ENCODE measurements at regions not wholly inside any gene's neighbourhood (a gene's known extent, or its start where the extent isn't known, plus 50 kb on each side); places are given as distances from the start of the nearest gene placed in this dataset.
A peak's percentile ranks its signal among the peaks of the same experiment; 100 is the strongest.

DNA sequence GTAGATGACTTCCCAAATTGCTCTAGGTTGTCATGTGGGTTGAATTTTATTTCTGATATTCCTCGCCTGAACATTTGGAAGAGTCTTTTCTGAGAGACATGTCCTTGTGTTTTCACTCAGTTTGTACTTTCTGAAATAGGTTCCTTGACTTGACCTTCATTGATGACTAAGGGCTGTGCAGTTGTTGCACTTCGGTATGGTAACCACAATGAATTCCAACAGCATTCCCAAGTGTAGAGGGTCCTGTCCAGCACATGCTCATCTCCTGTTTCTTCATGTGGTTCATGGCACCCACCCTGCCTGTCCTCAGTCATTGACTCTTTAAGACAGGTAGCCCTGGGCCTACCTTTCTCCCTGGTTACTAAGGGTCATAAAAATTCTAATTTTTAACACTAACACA is 527.8 kb downstream of the MTRR start:
- FAIRE-seq: no peak

DNA sequence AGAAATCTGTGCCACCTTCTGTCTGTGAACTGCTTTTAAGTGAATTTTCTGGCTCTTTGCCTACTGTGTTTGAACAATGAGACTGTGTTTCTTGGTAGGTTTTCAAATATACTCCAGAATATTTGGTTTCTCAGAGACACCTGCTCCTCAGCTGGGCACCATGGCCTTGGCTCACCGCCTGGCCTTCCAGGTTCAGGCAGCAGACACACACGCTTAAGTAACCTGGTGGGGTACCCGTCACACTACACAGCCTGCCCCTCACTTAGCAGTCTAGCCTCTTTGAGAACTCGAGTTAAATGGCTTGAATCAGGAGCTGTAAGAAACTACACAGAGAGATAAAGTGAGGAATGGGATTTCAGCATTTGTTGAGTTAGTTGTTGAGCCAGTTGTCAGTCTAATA is 530.5 kb downstream of the MTRR start:
- no peak for FAIRE-seq

DNA sequence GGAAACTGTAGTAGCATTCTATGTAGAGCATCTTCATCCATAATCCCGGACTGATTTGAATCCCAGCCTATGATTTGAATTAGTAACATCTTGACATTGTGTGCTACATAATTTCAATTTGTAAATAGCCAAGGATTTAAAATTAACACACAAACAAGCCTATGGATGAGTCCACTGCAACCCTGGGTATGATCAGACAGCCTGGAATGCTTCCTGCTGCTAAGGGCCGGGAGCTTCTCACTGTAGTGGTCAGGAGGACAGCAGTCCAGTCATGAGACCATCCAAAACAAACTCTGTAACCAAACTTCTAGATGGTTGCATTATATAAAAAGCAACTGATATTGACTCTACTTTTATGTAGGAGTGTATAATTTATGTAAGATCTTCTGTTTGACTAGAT is 539.3 kb downstream of the MTRR start:
- no peak for FAIRE-seq

DNA sequence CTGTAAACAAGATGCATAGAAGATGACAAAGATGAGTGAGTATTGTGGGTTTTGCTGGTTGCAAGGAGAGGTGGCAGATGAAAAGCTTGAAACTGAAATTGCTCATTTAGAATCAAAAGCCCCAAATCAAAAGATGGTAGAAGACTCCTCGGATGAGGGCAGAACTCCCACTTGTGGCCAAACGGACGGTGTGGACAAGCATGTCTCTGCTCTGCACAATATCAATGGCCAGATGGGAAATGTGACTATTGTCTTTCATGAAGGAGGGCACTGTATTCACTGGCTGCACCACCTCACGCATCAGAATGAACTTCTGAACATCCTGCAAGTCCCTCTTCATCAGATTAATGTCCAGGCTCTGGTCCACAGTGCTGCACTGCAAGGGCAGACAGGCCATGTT is 541.7 kb downstream of the MTRR start:
- no peak for FAIRE-seq

DNA sequence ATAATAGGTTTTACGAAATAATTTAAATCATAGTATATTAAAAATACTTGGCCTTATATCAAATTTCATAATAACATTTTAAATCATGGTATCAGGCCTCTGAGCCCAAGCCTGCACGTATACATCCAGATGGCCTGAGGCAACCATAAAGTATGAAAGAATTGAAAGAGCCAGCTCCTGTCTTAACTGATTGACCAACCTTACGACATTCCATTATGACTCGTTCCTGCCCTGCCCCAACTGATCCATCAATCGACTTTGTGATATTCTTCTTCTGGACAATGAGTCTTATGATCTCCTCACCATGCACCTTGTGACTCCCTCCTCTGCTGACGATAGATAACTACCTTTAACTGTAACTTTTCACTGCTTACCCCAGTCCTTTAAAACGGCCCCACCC is 545.0 kb downstream of the MTRR start:
- FAIRE-seq: no peak

DNA sequence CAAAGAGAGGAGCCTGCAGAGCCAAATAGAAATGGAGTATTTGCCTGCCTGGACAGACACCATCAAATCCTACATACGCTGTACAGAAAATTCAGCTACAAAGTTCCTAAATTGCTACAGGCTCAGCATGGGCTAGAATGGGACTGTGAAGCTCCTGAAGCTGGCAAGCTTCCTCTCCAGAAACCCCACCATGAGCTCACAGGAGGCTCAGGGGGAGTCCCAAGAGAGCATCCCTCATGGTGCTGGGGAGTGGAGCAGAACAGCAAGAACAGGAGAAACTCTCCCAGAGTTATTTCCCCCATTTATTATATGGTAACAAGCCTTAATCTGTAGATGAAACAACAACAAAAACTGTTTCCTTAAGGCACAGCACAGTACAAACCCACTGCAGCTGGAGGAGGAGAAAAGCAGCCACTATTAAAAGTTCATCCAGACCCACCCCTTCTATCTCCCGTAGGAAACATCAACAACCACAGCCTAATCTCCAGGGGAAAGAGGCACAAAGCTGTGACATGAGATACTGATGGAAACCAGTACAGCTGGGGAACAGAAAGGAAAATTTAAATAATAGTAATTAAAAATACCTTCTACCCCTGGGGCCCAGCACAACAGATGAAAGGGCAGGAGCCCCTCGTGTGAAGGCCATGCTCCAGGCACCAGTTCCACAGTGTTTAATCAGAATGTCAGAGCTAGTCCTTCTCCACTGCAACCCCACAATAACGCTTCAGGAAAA is 548.5 kb downstream of the MTRR start:
- FAIRE-seq: no peak

DNA sequence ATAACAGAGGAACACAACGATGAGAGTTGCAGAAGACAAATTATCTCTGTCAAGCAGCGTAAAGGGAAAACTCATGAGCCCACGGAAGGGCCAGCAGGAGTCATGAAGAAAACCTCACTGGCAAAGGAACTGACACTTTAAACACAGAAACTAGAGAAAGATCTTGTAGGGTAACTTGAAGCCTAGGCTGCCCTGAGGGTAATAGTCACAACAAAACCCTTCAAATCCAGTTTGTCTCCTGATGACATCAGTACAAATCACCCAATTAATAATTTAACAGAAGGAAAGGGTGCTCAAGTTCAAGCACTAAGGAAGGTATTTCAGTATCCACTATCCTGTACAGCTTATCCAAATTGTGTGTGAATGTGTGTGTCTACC is 549.1 kb downstream of the MTRR start:
- FAIRE-seq: no peak

DNA sequence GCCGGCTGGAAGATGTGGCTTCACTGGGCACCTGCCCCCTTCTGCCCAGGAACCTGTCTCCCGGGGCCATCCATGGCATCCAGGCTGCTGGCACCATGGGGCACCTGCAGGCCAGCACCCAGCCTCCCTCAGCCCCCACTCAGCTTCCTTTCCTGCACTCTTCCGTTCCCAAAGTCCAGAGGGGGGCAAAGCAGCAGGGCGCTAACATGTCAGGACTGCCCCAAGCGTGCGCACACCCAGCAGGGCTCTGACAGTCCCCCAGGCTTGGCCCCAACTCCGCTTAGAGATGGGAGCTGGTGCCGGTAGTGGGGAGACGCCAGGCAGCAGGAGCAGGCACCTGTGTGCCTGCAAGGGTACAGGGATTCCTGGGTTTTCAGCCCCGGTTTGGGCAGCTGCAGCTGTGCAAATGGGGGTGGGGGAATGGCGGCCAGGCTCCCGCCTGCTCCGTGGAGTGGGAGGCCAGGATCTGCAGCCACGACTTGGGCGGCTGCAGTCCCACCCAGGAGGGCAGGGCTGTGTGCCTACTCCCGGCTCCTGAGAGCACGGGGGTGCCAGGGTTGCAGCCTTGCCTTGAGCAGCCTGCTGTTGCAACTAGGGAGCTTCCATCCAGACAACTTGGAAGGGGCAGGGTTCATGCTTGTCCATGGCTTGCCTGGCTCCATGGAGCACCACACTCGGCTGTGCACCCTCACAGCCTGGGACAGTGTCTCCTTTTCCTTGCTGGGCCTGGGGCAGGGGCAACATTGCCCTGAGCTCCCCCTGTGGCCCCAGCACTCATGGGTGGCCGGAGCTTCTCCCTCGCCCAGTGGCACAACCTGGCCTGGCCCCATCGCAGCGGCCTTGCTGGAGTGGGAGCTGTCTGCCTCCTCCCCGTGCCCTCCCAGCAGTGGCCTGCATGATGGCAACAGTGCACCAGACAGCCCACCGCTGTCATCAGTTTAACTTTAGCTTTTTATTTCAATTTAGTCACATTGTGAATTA is 561.1 kb downstream of the MTRR start:
- FAIRE-seq: no peak

DNA sequence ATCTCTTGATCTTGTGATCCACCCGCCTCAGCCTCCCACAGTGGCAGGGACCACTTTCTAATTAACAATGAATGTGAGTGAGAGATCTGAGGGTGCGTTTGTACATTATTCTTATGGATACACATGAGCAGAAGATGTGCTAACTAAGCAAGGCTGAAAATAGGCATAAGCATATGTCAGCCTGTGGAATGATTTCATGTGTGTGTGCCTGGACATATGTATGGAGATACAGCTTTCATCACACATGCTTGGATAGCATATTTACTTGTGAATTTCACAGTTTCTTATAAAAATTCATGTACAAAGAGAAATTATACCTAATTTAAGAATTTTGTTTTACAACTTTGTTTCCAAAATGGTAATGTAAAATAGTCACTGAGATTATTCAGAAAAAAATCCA is 565.6 kb downstream of the MTRR start:
- no peak for FAIRE-seq

DNA sequence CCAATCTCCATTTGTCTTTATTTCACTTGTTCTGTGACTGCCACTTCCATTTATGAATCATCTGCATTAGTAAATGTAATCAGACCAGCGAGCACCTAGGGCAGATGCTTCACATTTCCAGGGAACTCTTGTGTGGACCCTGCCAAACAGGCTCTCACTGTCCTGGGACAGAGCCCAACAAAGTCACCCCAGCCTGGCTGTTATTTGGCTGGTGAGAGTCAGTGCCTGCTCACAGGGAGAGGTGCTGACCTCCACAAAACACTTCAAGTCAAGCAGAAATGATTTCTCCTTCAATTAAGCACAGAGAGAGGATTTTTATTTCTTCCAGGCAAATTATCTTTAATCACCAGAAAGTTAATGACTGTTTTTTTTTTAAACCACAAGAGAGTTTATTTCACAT is 568.0 kb downstream of the MTRR start:
- no peak for FAIRE-seq

DNA sequence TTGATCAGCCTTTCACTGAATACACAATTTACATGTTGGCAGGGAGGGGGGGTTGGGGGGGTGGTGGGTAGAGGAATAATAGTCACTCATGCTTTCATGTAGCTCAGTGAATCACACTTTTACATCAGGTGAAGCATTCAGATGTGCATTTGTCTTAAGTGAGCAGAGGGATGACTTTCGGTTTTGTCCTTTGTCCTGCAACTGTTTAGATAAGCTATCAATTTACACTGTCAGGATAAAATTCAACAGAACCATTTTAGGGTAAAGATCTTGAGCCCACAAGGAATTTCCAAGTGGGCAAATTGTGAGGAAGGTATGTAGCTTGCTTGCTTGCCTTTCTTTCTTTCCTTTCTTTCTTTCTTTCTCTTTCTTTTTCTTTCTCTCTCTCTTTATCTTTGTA is 576.2 kb downstream of the MTRR start:
- no peak for FAIRE-seq

DNA sequence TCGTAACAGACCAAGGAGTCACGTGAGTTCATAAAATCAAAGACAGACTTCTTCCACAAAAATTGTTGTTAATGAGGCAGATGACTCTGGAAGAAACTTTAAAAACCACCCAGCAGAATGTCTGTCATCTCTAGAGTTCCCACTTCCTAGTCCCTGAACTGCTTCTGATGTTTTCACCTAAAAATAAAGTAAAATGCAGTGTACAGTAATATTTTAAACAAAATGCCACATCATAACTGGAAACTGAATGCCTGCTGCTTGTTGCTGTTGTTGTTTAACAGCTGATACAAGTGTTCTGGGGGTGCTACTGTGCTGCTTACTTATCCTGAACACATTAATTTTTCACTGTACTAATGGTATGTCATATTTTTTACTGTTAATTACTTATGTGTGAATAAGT is 577.2 kb downstream of the MTRR start:
- FAIRE-seq: no peak

DNA sequence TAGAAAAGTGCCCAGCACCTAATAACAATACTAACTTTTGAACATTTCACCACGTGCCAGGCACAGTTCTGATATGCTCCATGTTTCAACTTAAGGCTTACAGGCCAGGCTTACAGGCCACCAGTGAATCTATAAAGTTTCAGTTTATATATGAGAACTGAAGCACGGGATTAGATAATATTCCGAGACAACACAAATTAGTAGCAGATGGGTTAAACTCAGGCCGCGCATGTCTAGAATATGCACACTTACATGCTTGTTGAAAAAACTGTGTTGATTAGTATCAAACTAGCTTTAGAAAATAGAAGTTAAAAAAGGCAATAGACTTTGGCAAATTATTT is 587.9 kb downstream of the MTRR start:
- no peak for FAIRE-seq

DNA sequence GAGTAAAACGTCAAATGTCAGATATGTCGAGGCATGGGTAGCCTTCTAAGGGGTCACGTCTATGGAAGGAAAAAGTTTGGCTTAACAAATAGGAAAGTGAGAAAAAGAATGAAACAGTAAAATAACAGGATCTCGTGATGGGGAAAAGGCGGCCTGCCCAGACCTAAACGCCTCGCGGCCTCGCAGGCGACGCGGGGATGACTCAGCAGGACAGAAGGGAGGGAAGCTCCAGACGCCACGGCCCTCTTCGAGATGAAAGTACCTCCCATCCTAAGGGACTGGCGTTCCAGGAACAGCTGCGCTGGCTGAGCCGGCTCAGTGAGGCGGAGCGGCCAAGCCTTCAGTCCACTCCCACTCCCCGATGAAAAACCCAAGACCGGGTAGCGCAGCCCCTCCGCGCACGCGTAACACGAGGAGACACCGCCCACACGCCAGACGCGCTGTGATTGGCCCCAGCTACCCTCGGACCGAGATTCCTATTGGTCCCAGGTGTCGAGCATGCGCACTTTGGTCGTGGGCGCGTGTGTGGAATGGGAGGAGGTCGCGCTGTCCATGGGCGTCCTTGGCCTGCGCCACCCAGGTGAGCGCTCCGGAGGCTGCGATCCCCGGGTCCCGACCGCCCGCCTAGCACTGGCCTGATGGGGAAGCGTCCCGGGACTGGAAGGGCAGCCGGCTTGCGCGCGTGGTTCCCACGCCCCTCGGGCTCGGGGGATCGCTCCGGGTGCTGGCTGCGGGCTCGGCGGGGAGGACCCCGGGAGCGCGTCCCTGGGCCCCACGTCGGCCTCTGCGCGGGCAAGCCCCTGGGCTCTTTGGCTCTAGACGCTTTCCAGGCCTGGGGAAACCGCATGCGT is 588.5 kb downstream of the MTRR start:
- peak; percentile 97 for FAIRE-seq

DNA sequence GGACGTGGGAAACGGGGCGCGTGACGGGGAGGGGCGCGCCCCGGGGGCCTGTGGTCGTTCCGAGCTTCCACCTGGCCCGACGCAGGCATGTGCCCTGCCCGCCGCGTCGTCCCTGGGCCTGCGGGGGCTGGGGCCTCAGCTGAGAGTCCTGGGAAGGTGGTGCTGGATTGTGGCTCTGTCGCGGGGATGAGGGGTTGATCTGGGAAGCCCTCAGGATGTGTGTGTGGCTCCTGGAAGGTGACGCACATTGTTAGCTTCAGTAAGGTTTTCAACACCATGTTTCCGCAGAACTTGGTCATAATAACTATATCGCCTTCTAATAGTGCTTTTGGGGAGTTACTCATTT is 589.1 kb downstream of the MTRR start:
- no peak for FAIRE-seq

DNA sequence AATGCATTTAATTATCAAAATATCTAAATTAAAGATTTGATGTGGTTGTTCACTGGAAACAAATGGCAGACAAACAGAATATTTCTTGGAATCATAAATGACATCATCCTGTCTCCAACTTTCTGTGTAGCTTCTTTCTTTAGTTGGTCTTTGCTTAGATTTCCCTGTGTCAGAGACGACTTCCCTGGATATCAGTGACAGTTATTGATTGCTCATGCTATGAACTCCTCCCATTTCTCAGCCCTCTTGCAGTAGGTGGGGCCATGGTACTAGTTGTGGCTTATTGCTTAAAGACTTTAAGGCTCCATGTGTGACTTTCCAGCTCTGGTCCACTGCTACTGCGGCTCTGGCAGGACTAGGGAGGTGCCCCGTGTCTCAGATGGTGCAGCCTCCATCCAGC is 592.6 kb downstream of the MTRR start:
- no peak for FAIRE-seq

DNA sequence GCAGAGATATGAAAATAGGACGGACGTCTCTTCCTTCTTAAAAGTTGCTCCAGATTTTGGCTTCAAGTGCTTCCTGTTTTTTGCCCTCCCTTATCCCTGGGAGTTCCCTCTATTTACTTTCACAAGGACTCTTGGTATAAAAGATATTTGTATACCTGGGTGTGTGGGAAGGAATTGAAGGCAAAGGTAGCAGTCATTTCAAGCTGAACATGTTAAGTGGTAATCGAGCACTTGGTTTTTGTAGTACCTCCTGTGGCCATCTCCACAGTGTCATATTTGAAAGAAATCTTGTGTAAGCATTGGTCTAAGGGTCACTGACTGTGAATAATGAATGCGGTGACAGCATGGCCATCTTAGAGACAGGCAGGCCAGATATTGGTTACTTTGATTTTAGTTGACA is 593.6 kb downstream of the MTRR start:
- FAIRE-seq: no peak

DNA sequence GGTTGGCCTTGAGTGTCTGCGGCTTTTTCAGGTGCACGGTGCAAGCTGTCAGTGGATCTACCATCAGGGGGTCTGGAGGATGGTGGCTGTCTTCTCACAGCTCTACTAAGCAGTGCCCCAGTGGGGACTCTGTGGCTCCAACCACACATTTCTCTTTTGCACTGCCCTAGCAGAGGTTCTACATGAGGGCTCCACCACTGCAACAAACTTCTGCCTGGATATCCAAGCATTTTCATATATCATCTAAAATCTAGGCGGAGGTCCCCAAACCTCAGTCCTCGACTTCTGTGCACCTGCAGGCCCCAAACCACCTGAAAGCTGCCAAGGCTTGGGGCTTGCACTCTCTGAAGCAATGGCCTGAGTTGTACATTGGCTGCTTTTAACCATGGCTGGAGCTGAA is 601.5 kb downstream of the MTRR start:
- no peak for FAIRE-seq

DNA sequence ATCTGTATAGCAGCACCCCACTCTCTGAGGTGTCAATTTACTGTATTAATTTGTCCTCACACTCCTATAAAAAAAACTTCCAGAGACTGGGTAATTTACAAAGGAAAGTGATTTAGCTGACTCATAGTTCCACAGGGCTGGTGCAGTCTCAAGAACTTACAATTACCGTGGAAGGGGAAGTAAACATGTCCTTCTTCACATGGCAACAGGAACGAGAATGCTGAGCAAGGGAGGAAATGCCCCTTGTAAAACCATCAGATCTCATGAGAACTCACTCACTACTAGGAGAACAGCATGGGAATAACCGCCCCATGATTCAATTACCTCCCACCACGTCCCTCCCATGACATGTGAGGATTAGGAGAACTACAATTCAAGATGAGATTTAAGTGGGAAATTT is 602.6 kb downstream of the MTRR start:
- FAIRE-seq: no peak

DNA sequence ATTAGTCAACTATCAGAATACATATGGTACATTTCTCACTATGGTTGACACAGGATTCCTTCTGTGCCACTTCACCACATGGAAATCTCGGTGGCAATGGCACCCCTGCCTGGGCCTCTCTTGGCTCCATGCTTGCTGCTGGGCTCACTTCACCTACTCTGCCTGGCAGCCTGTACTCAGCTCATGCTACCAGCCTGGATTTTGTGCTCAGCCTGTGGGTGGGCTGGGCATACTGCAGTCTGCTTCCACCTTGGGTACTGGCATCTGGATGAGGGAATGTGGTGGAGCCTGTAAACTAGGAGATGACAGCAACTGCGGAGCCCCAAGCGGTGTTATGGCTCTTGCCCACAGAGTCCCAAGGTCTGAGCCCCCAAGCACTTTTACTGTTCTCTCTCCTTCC is 604.1 kb downstream of the MTRR start:
- no peak for FAIRE-seq

DNA sequence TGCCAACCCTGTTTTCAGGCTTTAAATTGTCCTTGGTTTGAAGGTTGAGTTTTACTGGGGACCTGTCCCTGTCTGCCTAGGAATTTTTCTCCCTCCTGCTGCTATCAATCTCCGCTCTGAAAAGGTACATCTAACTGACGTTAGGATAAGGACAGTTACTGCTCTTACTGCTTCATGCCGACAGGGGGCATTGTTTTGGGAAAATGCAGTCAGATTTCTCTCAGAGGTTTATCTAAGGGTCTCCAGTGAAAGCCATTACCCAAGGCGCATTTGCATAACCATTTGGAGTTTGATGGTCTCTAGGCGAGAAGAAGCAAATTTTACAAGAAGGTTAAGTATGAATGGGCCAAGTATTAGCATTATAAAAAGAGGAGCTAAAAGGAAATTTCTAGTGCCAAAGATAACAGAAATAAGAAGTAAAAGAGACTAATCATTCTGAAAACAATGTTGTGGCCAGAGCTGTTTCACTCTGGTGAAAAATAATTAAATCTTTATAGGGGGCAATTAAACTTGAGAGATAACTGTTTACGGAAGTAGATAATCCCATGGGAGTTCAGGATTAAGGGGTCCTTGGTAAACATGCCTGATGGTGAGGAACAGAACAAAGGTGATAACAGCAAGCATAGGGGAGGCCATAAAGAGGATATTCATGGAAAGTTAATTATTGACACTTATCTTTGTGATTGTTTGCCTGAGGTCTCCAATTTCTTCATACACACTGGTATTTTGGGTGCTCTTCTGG is 605.0 kb downstream of the MTRR start:
- FAIRE-seq: no peak

DNA sequence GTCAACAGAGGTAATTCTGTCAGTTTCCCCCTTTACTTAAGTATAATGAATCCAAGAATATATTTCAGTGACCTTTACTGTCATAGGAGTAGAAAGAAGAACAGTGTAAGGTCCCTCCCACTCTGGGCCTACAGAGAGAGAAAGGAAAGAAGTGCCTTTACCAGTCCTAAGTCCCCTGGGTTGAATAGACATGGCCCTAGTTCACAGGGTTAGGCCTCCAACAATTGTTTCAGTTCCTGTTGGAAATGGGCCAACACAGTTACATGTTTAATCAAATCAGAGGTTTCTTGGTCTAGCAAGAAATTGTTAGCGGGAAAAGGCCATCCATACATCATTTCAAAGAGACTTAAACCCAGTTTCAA is 605.6 kb downstream of the MTRR start:
- FAIRE-seq: no peak

DNA sequence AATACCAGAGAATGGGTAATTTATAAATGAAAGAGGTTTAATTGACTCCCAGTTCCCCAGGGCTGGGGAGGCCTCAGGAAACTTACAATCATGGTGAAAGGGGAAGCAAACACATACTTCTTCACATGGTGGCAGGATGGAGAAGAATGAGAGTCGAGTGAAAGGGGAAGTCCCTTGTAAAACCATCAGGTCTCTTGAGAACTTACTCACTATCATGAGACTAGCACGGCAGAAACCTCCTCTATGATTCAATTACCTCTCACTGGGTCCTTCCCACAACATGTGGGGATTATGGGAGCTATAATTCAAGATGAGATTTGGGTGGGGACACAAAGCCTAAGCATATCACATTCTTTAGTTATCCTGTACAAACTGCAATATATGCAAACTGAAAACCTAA is 609.4 kb downstream of the MTRR start:
- FAIRE-seq: no peak

Data from endometrium (tissue), 2 donors.